CD14-positive monocyte (primary cell): ENCODE measurements at regions not wholly inside any gene's neighbourhood (a gene's known extent, or its start where the extent isn't known, plus 50 kb on each side); places are given as distances from the start of the nearest gene placed in this dataset.

Experiments used
- DNase-seq, 3 donors: peaks; one replicate each; pipeline ENCODE4 v3.0.0-alpha.2; 2011 to 2022
- H2AFZ ChIP-seq: 2 replicates; pipeline ENCODE4 v1.6.0; 2012; ENCODE audit warnings: mild to moderate bottlenecking, low read depth, low read length, inconsistent platforms; ENCODE audit not compliant: insufficient read depth, poor library complexity, severe bottlenecking
- H3K27ac ChIP-seq, 2 donors: 1 replicate in 1 of 2; 2 replicates in 1 of 2; pipeline ENCODE4 v1.5.1; 2012 to 2013; ENCODE audit warnings: low read length in 2 of 2, control low read depth in 1 of 2, inconsistent platforms in 1 of 2, low read depth in 1 of 2, mild to moderate bottlenecking in 1 of 2
- H3K27me3 ChIP-seq, 2 donors: one replicate each; pipeline versions ENCODE4 v1.6.0 to v1.6.1; 2011 to 2013; ENCODE audit warnings: low read length in 2 of 2; ENCODE audit not compliant: control insufficient read depth in 2 of 2, insufficient read depth in 2 of 2
- H3K36me3 ChIP-seq, 2 donors: replicated peaks in 1 of 2; 1 replicate in 1 of 2; 2 replicates in 1 of 2; pipeline versions ENCODE4 v1.5.1 to v1.6.1; 2012 to 2013; ENCODE audit warnings: low read length in 2 of 2, control low read depth in 1 of 2, inconsistent platforms in 1 of 2, mild to moderate bottlenecking in 1 of 2; ENCODE audit not compliant: insufficient read depth in 2 of 2, control insufficient read depth in 1 of 2
- H3K4me1 ChIP-seq, 2 donors: 1 replicate in 1 of 2; 2 replicates in 1 of 2; pipeline versions ENCODE4 v1.5.1 to v1.6.1; 2012 to 2013; ENCODE audit warnings: low read length in 2 of 2, control low read depth in 1 of 2, inconsistent platforms in 1 of 2, mild to moderate bottlenecking in 1 of 2, moderate library complexity in 1 of 2; ENCODE audit not compliant: insufficient read depth in 2 of 2, control insufficient read depth in 1 of 2
- H3K4me2 ChIP-seq: replicated peaks from 2 replicates; pipeline ENCODE3; 2012; ENCODE audit warnings: low read length, moderate library complexity, mild to moderate bottlenecking; ENCODE audit not compliant: poor library complexity, severe bottlenecking; ENCODE audit errors: extremely low read depth
- H3K4me3 ChIP-seq, 3 experiments: fragments of 200-600 bp in 1 of 3; sonication (generic) in 1 of 3; replicated peaks in 1 of 3; 1 replicate in 2 of 3; 2 replicates in 1 of 3; pipeline ENCODE4 v1.5.1; 2011 to 2013; ENCODE audit warnings: low read length in 3 of 3, mild to moderate bottlenecking in 3 of 3, control low read depth in 2 of 3, low read depth in 2 of 3, inconsistent platforms in 1 of 3, moderate library complexity in 1 of 3
- H3K79me2 ChIP-seq: 2 replicates; pipeline ENCODE4 v1.6.0; 2012; ENCODE audit warnings: mild to moderate bottlenecking, control low read depth, inconsistent platforms, low read length, moderate library complexity; ENCODE audit not compliant: insufficient read depth
- H3K9ac ChIP-seq: 2 replicates; pipeline ENCODE4 v1.6.0; 2017; ENCODE audit warnings: low read length, mild to moderate bottlenecking; ENCODE audit not compliant: insufficient read depth, poor library complexity, severe bottlenecking
- H3K9me3 ChIP-seq, 2 donors: replicated peaks in 1 of 2; 1 replicate in 1 of 2; 2 replicates in 1 of 2; pipeline versions ENCODE4 v1.5.1 to v1.6.1; 2012 to 2013; ENCODE audit warnings: low read length in 2 of 2, control low read depth in 1 of 2; ENCODE audit not compliant: control insufficient read depth in 1 of 2, insufficient read depth in 1 of 2
- H4K20me1 ChIP-seq: 2 replicates; pipeline ENCODE4 v1.6.0; 2012; ENCODE audit warnings: mild to moderate bottlenecking, low read length, control low read depth, moderate library complexity; ENCODE audit not compliant: insufficient read depth
- H3K27ac Mint-ChIP-seq, 7 donors: one replicate each; pipeline ENCODE4 v1.8.0; 2020; ENCODE audit warnings: mild to moderate bottlenecking in 7 of 7, mixed read lengths in 7 of 7, moderate library complexity in 6 of 7, inconsistent platforms in 2 of 7
- H3K27me3 Mint-ChIP-seq, 3 donors: one replicate each; pipeline ENCODE4 v1.8.0; 2021 to 2022; ENCODE audit warnings: low read depth in 3 of 3, mild to moderate bottlenecking in 3 of 3, mixed read lengths in 3 of 3, moderate library complexity in 3 of 3, inconsistent platforms in 1 of 3
- H3K36me3 Mint-ChIP-seq, 2 donors: one replicate each; pipeline ENCODE4 v1.8.0; 2020; ENCODE audit warnings: mixed read lengths in 2 of 2, inconsistent platforms in 1 of 2, mild to moderate bottlenecking in 1 of 2
- H3K4me1 Mint-ChIP-seq: one replicate; pipeline ENCODE4 v1.8.0; 2020; ENCODE audit warnings: mild to moderate bottlenecking, mixed read lengths
- H3K4me3 Mint-ChIP-seq, 2 donors: one replicate each; pipeline ENCODE4 v1.8.0; 2020; ENCODE audit warnings: mild to moderate bottlenecking in 2 of 2, mixed read lengths in 2 of 2, moderate library complexity in 1 of 2
- H3K9me3 Mint-ChIP-seq, 7 donors: one replicate each; pipeline ENCODE4 v1.8.0; 2020 to 2022; ENCODE audit warnings: mixed read lengths in 7 of 7, mild to moderate bottlenecking in 6 of 7, moderate library complexity in 6 of 7, inconsistent platforms in 2 of 7
- WGBS: methylation state at CpG from one replicate; pipeline ENCODE4 v1.1.5; 2013; ENCODE audit warnings: missing lambda C conversion rate; ENCODE audit not compliant: insufficient coverage; 5-methylcytosine and 5-hydroxymethylcytosine counted together
- intact Hi-C, 2 donors: fragments of 100-400 bp; cut with micrococcal nuclease; formaldehyde crosslinking; loops; one replicate each; pipeline versions ENCODE4 v1.15.0 to v1.15.1; 2023
- TF ChIP-seq, protein P1 (sequence below): fragments of 200-600 bp; IDR thresholded peaks from one replicate; pipeline ENCODE4 v1.8.0; 2022; ENCODE audit warnings: antibody characterized with exemption, mild to moderate bottlenecking

DNA sequence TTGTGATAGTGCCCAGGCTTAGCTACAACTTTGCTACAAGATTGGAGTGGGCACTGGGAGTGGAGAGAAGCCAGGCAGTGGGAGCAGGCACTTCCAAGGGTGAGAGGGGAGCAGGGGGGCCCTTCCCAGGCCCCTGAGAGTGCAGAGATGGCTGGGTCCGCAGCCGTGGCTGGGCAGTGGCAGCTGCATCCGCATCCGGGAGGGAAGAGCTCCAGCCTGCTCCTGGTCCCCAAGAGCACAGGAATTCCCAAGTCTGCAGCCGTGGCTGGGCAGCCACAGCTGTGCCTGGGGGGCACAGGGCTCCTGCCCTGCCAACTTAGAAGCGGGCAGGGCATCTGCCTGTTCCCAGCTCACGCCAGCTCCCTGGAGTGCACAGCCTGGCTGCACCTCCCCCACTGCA lies 124.1 kb upstream of the POM121L12 start:
- H3K9me3 Mint-ChIP-seq = peaks cover 1 to 21% (median 7%) of the 10 kb centered on the region in 7 donors
- H3K27ac ChIP-seq = no peak overlapping the region
- no peaks in the 10 kb centered on the region for H3K36me3 Mint-ChIP-seq
- no peak overlapping the region for H3K4me3 ChIP-seq
- no peak overlapping the region for H3K4me2 ChIP-seq
- H3K4me1 ChIP-seq = no peaks in the 10 kb centered on the region
- no peaks in the 10 kb centered on the region for H3K4me1 Mint-ChIP-seq
- peaks cover 0 to 2% (median 0%) of the 10 kb centered on the region in 3 donors for H3K27me3 Mint-ChIP-seq
- TF ChIP-seq, protein P1, sequence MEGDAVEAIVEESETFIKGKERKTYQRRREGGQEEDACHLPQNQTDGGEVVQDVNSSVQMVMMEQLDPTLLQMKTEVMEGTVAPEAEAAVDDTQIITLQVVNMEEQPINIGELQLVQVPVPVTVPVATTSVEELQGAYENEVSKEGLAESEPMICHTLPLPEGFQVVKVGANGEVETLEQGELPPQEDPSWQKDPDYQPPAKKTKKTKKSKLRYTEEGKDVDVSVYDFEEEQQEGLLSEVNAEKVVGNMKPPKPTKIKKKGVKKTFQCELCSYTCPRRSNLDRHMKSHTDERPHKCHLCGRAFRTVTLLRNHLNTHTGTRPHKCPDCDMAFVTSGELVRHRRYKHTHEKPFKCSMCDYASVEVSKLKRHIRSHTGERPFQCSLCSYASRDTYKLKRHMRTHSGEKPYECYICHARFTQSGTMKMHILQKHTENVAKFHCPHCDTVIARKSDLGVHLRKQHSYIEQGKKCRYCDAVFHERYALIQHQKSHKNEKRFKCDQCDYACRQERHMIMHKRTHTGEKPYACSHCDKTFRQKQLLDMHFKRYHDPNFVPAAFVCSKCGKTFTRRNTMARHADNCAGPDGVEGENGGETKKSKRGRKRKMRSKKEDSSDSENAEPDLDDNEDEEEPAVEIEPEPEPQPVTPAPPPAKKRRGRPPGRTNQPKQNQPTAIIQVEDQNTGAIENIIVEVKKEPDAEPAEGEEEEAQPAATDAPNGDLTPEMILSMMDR = no peak
- no peak overlapping the region for H3K4me3 Mint-ChIP-seq
- H3K9me3 ChIP-seq = peaks cover 8 to 15% of the 10 kb centered on the region in 2 donors
- no peaks in the 10 kb centered on the region for H3K36me3 ChIP-seq
- no peak overlapping the region for H3K27ac Mint-ChIP-seq
- H2AFZ ChIP-seq = no peak overlapping the region
- WGBS = 83% methylated on average over 7 of the region's 7 CpGs
- no peaks in the 10 kb centered on the region for H3K79me2 ChIP-seq
- H3K9ac ChIP-seq = no peak overlapping the region
- H3K27me3 ChIP-seq = no peaks in the 10 kb centered on the region
- no peak for DNase-seq
- H4K20me1 ChIP-seq = no peaks in the 10 kb centered on the region
- intact Hi-C loops = no loop called here

DNA sequence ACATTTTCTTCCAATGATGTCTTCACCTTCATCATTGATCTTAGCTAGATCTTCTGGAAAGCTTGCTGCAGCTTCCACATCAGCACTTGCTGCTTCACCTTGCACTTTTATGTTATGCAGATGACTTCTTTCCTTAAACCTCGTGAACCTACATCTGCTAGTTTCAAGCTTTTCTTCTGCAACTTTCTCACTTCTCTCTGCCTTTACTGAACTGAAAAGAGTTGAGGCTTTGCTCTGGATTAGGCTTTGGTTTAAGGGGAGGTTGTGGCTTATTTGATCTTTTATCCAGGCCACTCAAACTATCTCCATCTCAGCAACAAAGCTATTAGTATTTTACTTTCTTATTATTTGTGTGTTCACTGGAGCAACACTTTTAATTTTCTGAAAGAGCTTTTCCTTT lies 125.5 kb upstream of the POM121L12 start:
- WGBS = no CpG with 5 or more reads among the region's 1 CpG
- peaks cover 2 to 21% (median 7%) of the 10 kb centered on the region in 7 donors for H3K9me3 Mint-ChIP-seq
- Histone ChIP-seq H3K36me3 (no peaks in the 10 kb centered on the region), H3K27ac (no peak overlapping the region), H3K4me3 (no peak overlapping the region), H2AFZ (no peak overlapping the region), H3K79me2 (no peaks in the 10 kb centered on the region), H3K9ac (no peak overlapping the region), H3K9me3 (peaks cover 8 to 15% of the 10 kb centered on the region in 2 donors), H3K27me3 (no peaks in the 10 kb centered on the region), H3K4me2 (no peak overlapping the region), H4K20me1 (no peaks in the 10 kb centered on the region), H3K4me1 (no peaks in the 10 kb centered on the region)
- DNase-seq = no peak
- TF ChIP-seq, protein P1 = no peak
- no peak overlapping the region for H3K27ac Mint-ChIP-seq
- H3K4me1 Mint-ChIP-seq = no peaks in the 10 kb centered on the region
- peaks cover 0 to 2% (median 0%) of the 10 kb centered on the region in 3 donors for H3K27me3 Mint-ChIP-seq
- H3K36me3 Mint-ChIP-seq = no peaks in the 10 kb centered on the region
- intact Hi-C loops = no loop called here
- no peak overlapping the region for H3K4me3 Mint-ChIP-seq
